Adrenal gland (tissue), 9 donors: ENCODE measurements at regions not wholly inside any gene's neighbourhood (a gene's known extent, or its start where the extent isn't known, plus 50 kb on each side); places are given as distances from the start of the nearest gene placed in this dataset.

Experiments used
- DNase-seq, 7 donors: peaks; one replicate each; pipeline ENCODE4 v3.0.0-alpha.2; 2019 to 2020
- H3K27ac ChIP-seq, 5 donors: fragments of 200-600 bp; sonication (generic) in 4 of 5; 1 replicate in 3 of 5; 2 replicates in 2 of 5; pipeline versions ENCODE4 v1.5.1 to v1.8.0; 2016 to 2020; ENCODE audit warnings: mild to moderate bottlenecking in 1 of 5
- H3K27me3 ChIP-seq: fragments of 200-600 bp; 2 replicates; pipeline ENCODE4 v1.8.0; 2021
- H3K36me3 ChIP-seq, 2 donors: fragments of 200-600 bp; replicated peaks in 1 of 2; 1 replicate in 1 of 2; 2 replicates in 1 of 2; pipeline versions ENCODE4 v1.5.1 to v1.8.0; 2018 to 2022
- H3K4me1 ChIP-seq, 2 donors: fragments of 200-600 bp; replicated peaks in 1 of 2; 1 replicate in 1 of 2; 2 replicates in 1 of 2; pipeline versions ENCODE4 v1.5.1 to v1.8.0; 2018 to 2021
- H3K4me3 ChIP-seq, 4 donors: fragments of 200-600 bp; sonication (generic) in 3 of 4; one replicate each; pipeline ENCODE4 v1.5.1; 2016 to 2018
- H3K9me3 ChIP-seq, 3 donors: fragments of 200-600 bp; sonication (generic) in 1 of 3; replicated peaks in 1 of 3; 1 replicate in 2 of 3; 2 replicates in 1 of 3; pipeline versions ENCODE4 v1.5.1 to v1.8.0; 2016 to 2021
- CTCF ChIP-seq, 6 experiments: fragments of 450-650 bp in 4 of 6; fragments of 200-600 bp in 2 of 6; sonication (generic) in 1 of 6; IDR thresholded peaks; 1 replicate in 5 of 6; 2 replicates in 1 of 6; pipeline versions ENCODE4 v1.5.1 to v1.8.0; 2016 to 2021; ENCODE audit warnings: antibody characterized with exemption in 6 of 6, mild to moderate bottlenecking in 2 of 6, moderate library complexity in 1 of 6
- POLR2A ChIP-seq, 2 donors: fragments of 450-650 bp; IDR thresholded peaks; one replicate each; pipeline ENCODE4 v1.6.1; 2017; ENCODE audit warnings: antibody characterized with exemption in 2 of 2, mild to moderate bottlenecking in 2 of 2, moderate library complexity in 1 of 2
- WGBS, 4 donors: extraction: QIAGEN DNeasy Blood & Tissue Kit in 2 of 4; methylation state at CpG; one replicate each; pipeline versions ENCODE4 v1.1.5 to v1.1.7; 2013 to 2017; 5-methylcytosine and 5-hydroxymethylcytosine counted together
- intact Hi-C, 2 donors: fragments of 100-400 bp; cut with DNase I; formaldehyde crosslinking; loops; one replicate each; pipeline versions ENCODE4 v1.14.1 to v1.15.0; 2022 to 2023
- donor health status: healthy with polysubstance abuse.
- donor health status: Bipolar disorder and iron deficiency.
- donor health status: DM: yes; HTN: yes; CAD: no.
- donor health status: DM: no; HTN: no; CAD: no.
- donor health status: DM: no; HTN: no; CAD: no.

- no peaks in the 10 kb centered on the region for H3K9me3 ChIP-seq
- H3K27ac ChIP-seq: no peak overlapping the region
- TF ChIP-seq CTCF (IDR thresholded peaks at IDR 0.05) (no peak), POLR2A (IDR thresholded peaks at IDR 0.05) (no peak)
- intact Hi-C loops: no loop called here
- H3K27me3 ChIP-seq: no peaks in the 10 kb centered on the region
- H3K36me3 ChIP-seq: no peaks in the 10 kb centered on the region
- 81 to 88% (median 86%) methylated on average over 4 of the region's 4 CpGs for WGBS, 4 donors
- no peak overlapping the region for H3K4me3 ChIP-seq
- peaks cover 0 to 4% of the 10 kb centered on the region in 2 donors for H3K4me1 ChIP-seq
- DNase-seq: no peak
Observed at GRCh38 chr20:16918366-16918765, 170.2 kb downstream of the OTOR start.

GRCh38 chr20:16919841-16920240 is 171.7 kb downstream of the OTOR start:
- no peak overlapping the region for H3K27ac ChIP-seq
- no peaks in the 10 kb centered on the region for H3K27me3 ChIP-seq
- H3K9me3 ChIP-seq: no peaks in the 10 kb centered on the region
- TF ChIP-seq POLR2A (IDR thresholded peaks at IDR 0.05) (no peak), CTCF (IDR thresholded peaks at IDR 0.05) (no peak)
- no peak for DNase-seq
- intact Hi-C loops: no loop called here
- 63 to 70% (median 69%) methylated on average over 5 of the region's 5 CpGs for WGBS, 4 donors
- no peaks in the 10 kb centered on the region for H3K36me3 ChIP-seq
- peaks cover 0 to 4% of the 10 kb centered on the region in 2 donors for H3K4me1 ChIP-seq
- H3K4me3 ChIP-seq: no peak overlapping the region

GRCh38 chr20:16922834-16923233 is 174.7 kb downstream of the OTOR start:
- no peaks in the 10 kb centered on the region for H3K36me3 ChIP-seq
- TF ChIP-seq POLR2A (IDR thresholded peaks at IDR 0.05) (no peak), CTCF (IDR thresholded peaks at IDR 0.05) (no peak)
- no peaks in the 10 kb centered on the region for H3K27me3 ChIP-seq
- no peak for DNase-seq
- H3K27ac ChIP-seq: peak overlapping the region in 1 of 5 donors; percentile 24
- H3K4me3 ChIP-seq: no peak overlapping the region
- no peaks in the 10 kb centered on the region for H3K9me3 ChIP-seq
- H3K4me1 ChIP-seq: peaks cover 0 to 4% of the 10 kb centered on the region in 2 donors
- WGBS, 4 donors: 15 to 23% (median 19%) methylated on average over 3 of the region's 3 CpGs
- intact Hi-C loops: no loop called here

- intact Hi-C loops: no loop called here
- DNase-seq: no peak
- peaks cover 0 to 4% of the 10 kb centered on the region in 2 donors for H3K4me1 ChIP-seq
- no peak for TF ChIP-seq CTCF (IDR thresholded peaks at IDR 0.05)
- TF ChIP-seq POLR2A (IDR thresholded peaks at IDR 0.05): no peak
- no peak overlapping the region for H3K27ac ChIP-seq
- no peak overlapping the region for H3K4me3 ChIP-seq
- no peaks in the 10 kb centered on the region for H3K36me3 ChIP-seq
- H3K9me3 ChIP-seq: no peaks in the 10 kb centered on the region
- H3K27me3 ChIP-seq: no peaks in the 10 kb centered on the region
- 82 to 94% (median 86%) methylated on average over 11 of the region's 11 CpGs for WGBS, 4 donors
Observed at GRCh38 chr20:16926626-16927430, 178.7 kb downstream of the OTOR start.
